AG04449 (cell line): ENCODE measurements at regions not wholly inside any gene's neighbourhood (a gene's known extent, or its start where the extent isn't known, plus 50 kb on each side); places are given as distances from the start of the nearest gene placed in this dataset.

Source experiments
- CTCF ChIA-PET: fragments of 350-600 bp; formaldehyde crosslinking; extraction: SDS; loops from one replicate; lab custom pipeline; 2021; ENCODE audit warnings: antibody characterized with exemption; lab: Yijun Ruan, JAX
- POLR2A ChIA-PET: fragments of 400-600, 350-600 bp; formaldehyde crosslinking; extraction: SDS; loops from one replicate; lab custom pipeline; 2020; ENCODE audit warnings: antibody characterized with exemption, inconsistent platforms; lab: Yijun Ruan, JAX
- DNase-seq: peaks from one replicate; pipeline ENCODE4 v3.0.0-alpha.2; 2010; ENCODE audit warnings: low read depth, low spot score
- H3K4me3 ChIP-seq: 2 replicates; pipeline ENCODE4 v1.5.1; 2011; ENCODE audit warnings: low read depth, mild to moderate bottlenecking, control low read depth, low read length
- TF ChIP-seq, protein P1 (sequence below): IDR thresholded peaks from one replicate; pipeline ENCODE4 v1.5.1; 2011; ENCODE audit warnings: mild to moderate bottlenecking, moderate library complexity, low read length, control low read depth, inconsistent platforms; ENCODE audit not compliant: insufficient read depth; ENCODE audit errors: missing control alignments

- TF ChIP-seq, protein P1, sequence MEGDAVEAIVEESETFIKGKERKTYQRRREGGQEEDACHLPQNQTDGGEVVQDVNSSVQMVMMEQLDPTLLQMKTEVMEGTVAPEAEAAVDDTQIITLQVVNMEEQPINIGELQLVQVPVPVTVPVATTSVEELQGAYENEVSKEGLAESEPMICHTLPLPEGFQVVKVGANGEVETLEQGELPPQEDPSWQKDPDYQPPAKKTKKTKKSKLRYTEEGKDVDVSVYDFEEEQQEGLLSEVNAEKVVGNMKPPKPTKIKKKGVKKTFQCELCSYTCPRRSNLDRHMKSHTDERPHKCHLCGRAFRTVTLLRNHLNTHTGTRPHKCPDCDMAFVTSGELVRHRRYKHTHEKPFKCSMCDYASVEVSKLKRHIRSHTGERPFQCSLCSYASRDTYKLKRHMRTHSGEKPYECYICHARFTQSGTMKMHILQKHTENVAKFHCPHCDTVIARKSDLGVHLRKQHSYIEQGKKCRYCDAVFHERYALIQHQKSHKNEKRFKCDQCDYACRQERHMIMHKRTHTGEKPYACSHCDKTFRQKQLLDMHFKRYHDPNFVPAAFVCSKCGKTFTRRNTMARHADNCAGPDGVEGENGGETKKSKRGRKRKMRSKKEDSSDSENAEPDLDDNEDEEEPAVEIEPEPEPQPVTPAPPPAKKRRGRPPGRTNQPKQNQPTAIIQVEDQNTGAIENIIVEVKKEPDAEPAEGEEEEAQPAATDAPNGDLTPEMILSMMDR = no peak
- DNase-seq = no peak
- no peak overlapping the region for H3K4me3 ChIP-seq
- CTCF ChIA-PET = interaction anchor here (0.6 kb wide), 1 partner anchor 159 kb away, joined by 4 read pairs; no protein-coding TSS in a partner anchor
- POLR2A ChIA-PET = no interaction called here
Observed at GRCh38 chr5:145479271-145479670, 355.9 kb downstream of the PRELID2 start.

DNA sequence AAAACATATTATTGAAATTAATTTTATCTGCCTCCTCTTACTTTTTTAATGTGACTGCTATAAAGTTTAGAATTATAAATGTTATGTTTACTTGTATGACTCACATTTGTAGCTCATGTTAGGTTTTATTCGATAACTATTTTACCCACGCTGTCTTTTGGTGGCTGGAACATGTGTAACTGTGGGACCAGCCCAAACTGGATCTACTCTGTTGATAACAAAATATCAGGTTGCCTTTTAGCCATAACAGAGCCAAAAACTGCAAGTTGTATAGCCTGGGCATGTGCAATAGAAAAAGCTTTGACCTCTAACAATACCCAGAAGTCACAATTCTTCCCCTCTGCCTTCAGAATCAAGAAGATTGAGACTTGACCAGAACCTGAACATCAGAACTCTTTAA is 356.5 kb downstream of the PRELID2 start:
- no peak overlapping the region for H3K4me3 ChIP-seq
- CTCF ChIA-PET = no interaction called here
- POLR2A ChIA-PET = no interaction called here
- TF ChIP-seq, protein P1 = no peak
- DNase-seq = no peak

GRCh38 chr5:145473042-145473642 is 362.0 kb downstream of the PRELID2 start:
- TF ChIP-seq, protein P1 = no peak
- CTCF ChIA-PET = no interaction called here
- DNase-seq = no peak
- H3K4me3 ChIP-seq = no peak overlapping the region
- POLR2A ChIA-PET = no interaction called here

GRCh38 chr5:145471831-145472612 is 363.1 kb downstream of the PRELID2 start:
- TF ChIP-seq, protein P1 = no peak
- DNase-seq = no peak
- no peak overlapping the region for H3K4me3 ChIP-seq
- CTCF ChIA-PET = interaction anchor here (0.8 kb wide), 1 partner anchor 16 kb away, joined by 3 read pairs; no protein-coding TSS in a partner anchor
- POLR2A ChIA-PET = interaction anchor here (0.6 kb wide), 1 partner anchor 520 kb away, joined by 3 read pairs; no protein-coding TSS in a partner anchor

- POLR2A ChIA-PET = no interaction called here
- CTCF ChIA-PET = no interaction called here
- TF ChIP-seq, protein P1 = no peak
- no peak overlapping the region for H3K4me3 ChIP-seq
- DNase-seq = no peak
Observed at GRCh38 chr5:145471026-145471425, 364.1 kb downstream of the PRELID2 start.

GRCh38 chr5:145470396-145470979 is 364.7 kb downstream of the PRELID2 start:
- ChIA-PET CTCF (no interaction called here), POLR2A (no interaction called here)
- no peak for DNase-seq
- no peak overlapping the region for H3K4me3 ChIP-seq
- TF ChIP-seq, protein P1 = no peak
